HepG2 (cell line): ENCODE measurements at regions not wholly inside any gene's neighbourhood (a gene's known extent, or its start where the extent isn't known, plus 50 kb on each side); places are given as distances from the start of the nearest gene placed in this dataset.

Experiments used
- CBX5 ChIP-seq: sonication (generic); formaldehyde crosslinking; IDR thresholded peaks from 2 replicates; pipeline ENCODE4 v1.4.0; 2020; ENCODE audit warnings: missing genetic modification reagents, borderline replicate concordance
- ETV6 ChIP-seq: sonication (generic); formaldehyde crosslinking; conservative IDR thresholded peaks from 2 replicates; pipeline ENCODE4 v1.4.0; 2020; ENCODE audit warnings: missing genetic modification reagents
- GMEB2 ChIP-seq: IDR thresholded peaks from 2 replicates; pipeline ENCODE4 v1.6.1; 2016; ENCODE audit warnings: missing biosample characterization, missing genetic modification reagents, low read depth
- HNF1A ChIP-seq, 2 experiments: sonication (generic) in 1 of 2; formaldehyde crosslinking in 1 of 2; IDR thresholded peaks; 2 replicates each; pipeline versions ENCODE4 v1.4.0 to v1.6.1; 2016 to 2020; ENCODE audit warnings: borderline replicate concordance in 1 of 2, low read depth in 1 of 2, mild to moderate bottlenecking in 1 of 2, missing genetic modification reagents in 1 of 2
- MBNL3 ChIP-seq: fragments of 250-450 bp; sonication (Bioruptor Pico); conservative IDR thresholded peaks from 2 replicates; pipeline ENCODE4 v1.8.0; 2022; ENCODE audit warnings: mild to moderate bottlenecking, inconsistent platforms
- MIER2 ChIP-seq: IDR thresholded peaks from 2 replicates; pipeline ENCODE4 v1.6.1; 2016; ENCODE audit warnings: missing biosample characterization, missing genetic modification reagents
- MTA1 ChIP-seq: sonication (generic); formaldehyde crosslinking; IDR thresholded peaks from 2 replicates; pipeline ENCODE4 v1.4.0; 2020; ENCODE audit warnings: missing genetic modification reagents, mild to moderate bottlenecking, borderline replicate concordance
- NCOA5 ChIP-seq: sonication (generic); formaldehyde crosslinking; IDR thresholded peaks from 2 replicates; pipeline ENCODE4 v1.4.0; 2020; ENCODE audit warnings: missing genetic modification reagents
- ZNF513 ChIP-seq: sonication (generic); formaldehyde crosslinking; conservative IDR thresholded peaks from 2 replicates; pipeline ENCODE4 v1.5.0; 2020; ENCODE audit warnings: missing genetic modification reagents
- ZNF574 ChIP-seq: sonication (generic); formaldehyde crosslinking; IDR thresholded peaks from 2 replicates; pipeline ENCODE4 v1.4.0; 2020; ENCODE audit warnings: missing genetic modification reagents
- ZNF652 ChIP-seq: IDR thresholded peaks from 2 replicates; pipeline ENCODE4 v1.6.1; 2016; ENCODE audit warnings: low read depth, borderline replicate concordance
- ZNF687 ChIP-seq: sonication (generic); formaldehyde crosslinking; IDR thresholded peaks from 2 replicates; pipeline ENCODE4 v1.5.1; 2020; ENCODE audit warnings: mild to moderate bottlenecking, missing genetic modification reagents, moderate library complexity
- ZNF720 ChIP-seq: sonication (generic); formaldehyde crosslinking; IDR thresholded peaks from 2 replicates; pipeline ENCODE4 v1.4.0; 2020; ENCODE audit warnings: missing genetic modification reagents
- ZNF879 ChIP-seq: sonication (generic); formaldehyde crosslinking; IDR thresholded peaks from 2 replicates; pipeline ENCODE4 v1.8.1; 2023; ENCODE audit warnings: missing genetic modification reagents

- TF ChIP-seq ZNF513 (CRISPR knock-in tag) (no peak), MIER2 (CRISPR knock-in tag) (peak; percentile 80), ZNF720 (CRISPR knock-in tag) (no peak), ZNF652 (no peak), ZNF687 (CRISPR knock-in tag) (no peak), ETV6 (CRISPR knock-in tag) (peak; percentile 99), MBNL3 (no peak), GMEB2 (CRISPR knock-in tag) (no peak), MTA1 (CRISPR knock-in tag) (0 out of 2 replicates have a peak, but pooled peaks have one; percentile 29), ZNF879 (CRISPR knock-in tag) (no peak), ZNF574 (CRISPR knock-in tag) (peak; percentile 59; the same call in 1 of the 2 replicates), NCOA5 (CRISPR knock-in tag) (no peak), CBX5 (CRISPR knock-in tag) (peak; percentile 91; the same call in 1 of the 2 replicates), HNF1A (IDR thresholded peaks at IDR 0.05; ENCODE audit: low read depth) (no peak), HNF1A (CRISPR knock-in tag; IDR thresholded peaks at IDR 0.05; ENCODE audit: borderline replicate concordance) (no peak)
Measured at GRCh38 chr2:31736695-31737454, 156.1 kb upstream of the SRD5A2 start (continued).
